SK-MEL-5 (cell line): ENCODE measurements at regions not wholly inside any gene's neighbourhood (a gene's known extent, or its start where the extent isn't known, plus 50 kb on each side); places are given as distances from the start of the nearest gene placed in this dataset.

Source experiments
- DNase-seq: peaks from one replicate; pipeline ENCODE4 v3.0.0-alpha.2; 2016; ENCODE audit warnings: low read depth, low spot score
- in situ Hi-C: cut with HindIII; loops from 2 replicates; pipeline ENCODE4 v1.10.0; 2016; ENCODE audit warnings: low sequenced_read_pairs, high pct_unique_total_duplicates, low pct_unique_long_range_greater_than_20kb

- DNase-seq: no peak
Observed at GRCh38 chr4:64216741-64217140, 192.5 kb downstream of the TECRL start.

GRCh38 chr4:64205376-64205775 is 203.9 kb downstream of the TECRL start:
- no peak for DNase-seq
- in situ Hi-C loops: no loop called here

More at GRCh38 chr4:64216741-64217140, 192.5 kb downstream of the TECRL start:
- in situ Hi-C loops: no loop called here

- DNase-seq: no peak
- in situ Hi-C loops: no loop called here
Observed at GRCh38 chr4:64200001-64200555, 209.2 kb downstream of the TECRL start.

- in situ Hi-C loops: no loop called here
- no peak for DNase-seq
Observed at GRCh38 chr4:64195582-64195981, 213.7 kb downstream of the TECRL start.

- in situ Hi-C loops: no loop called here
- no peak for DNase-seq
Observed at GRCh38 chr4:64192731-64193412, 216.4 kb downstream of the TECRL start.

GRCh38 chr4:64174247-64174882 is 234.9 kb downstream of the TECRL start:
- in situ Hi-C loops: no loop called here

GRCh38 chr4:64166365-64166764 is 242.9 kb downstream of the TECRL start:
- DNase-seq: no peak
- in situ Hi-C loops: no loop called here

More at GRCh38 chr4:64174247-64174882, 234.9 kb downstream of the TECRL start:
- peak; percentile 1 for DNase-seq

- peak; percentile 74 for DNase-seq
- in situ Hi-C loops: no loop called here
Observed at GRCh38 chr4:64158648-64159326, 250.5 kb downstream of the TECRL start.

- in situ Hi-C loops: no loop called here
- DNase-seq: no peak
Observed at GRCh38 chr4:64157397-64157796, 251.9 kb downstream of the TECRL start.

- DNase-seq: no peak
- in situ Hi-C loops: no loop called here
Observed at GRCh38 chr4:64156253-64156652, 253.0 kb downstream of the TECRL start.

- DNase-seq: no peak
- in situ Hi-C loops: no loop called here
Observed at GRCh38 chr4:64146030-64146429, 263.2 kb downstream of the TECRL start.

- DNase-seq: no peak
- in situ Hi-C loops: no loop called here
Observed at GRCh38 chr4:64144994-64145393, 264.3 kb downstream of the TECRL start.

GRCh38 chr4:64130907-64131306 is 278.3 kb downstream of the TECRL start:
- in situ Hi-C loops: no loop called here
- no peak for DNase-seq

- no peak for DNase-seq
- in situ Hi-C loops: no loop called here
Observed at GRCh38 chr4:64125354-64125753, 283.9 kb downstream of the TECRL start.

GRCh38 chr4:64121803-64122202 is 287.4 kb downstream of the TECRL start:
- no peak for DNase-seq
- in situ Hi-C loops: no loop called here

- DNase-seq: no peak
- in situ Hi-C loops: no loop called here
Observed at GRCh38 chr4:64105903-64106302, 303.3 kb downstream of the TECRL start.

GRCh38 chr4:64095398-64095797 is 313.9 kb downstream of the TECRL start:
- DNase-seq: no peak

GRCh38 chr4:64079316-64079715 is 329.9 kb downstream of the TECRL start:
- DNase-seq: no peak
- in situ Hi-C loops: no loop called here

More at GRCh38 chr4:64095398-64095797, 313.9 kb downstream of the TECRL start:
- in situ Hi-C loops: no loop called here
